EH (cell line): ENCODE measurements at regions not wholly inside any gene's neighbourhood (a gene's known extent, or its start where the extent isn't known, plus 50 kb on each side); places are given as distances from the start of the nearest gene placed in this dataset.
A peak's percentile ranks its signal among the peaks of the same experiment; 100 is the strongest.
"Not testable (repeated sequence)": the region's sequence is repeated elsewhere in the genome, so short reads cannot be mapped to it uniquely, and the experiment has no call there.

Experiments
- DNase-seq: peaks from one replicate; pipeline ENCODE4 v3.0.0-alpha.2; 2015; ENCODE audit warnings: low read depth

DNA sequence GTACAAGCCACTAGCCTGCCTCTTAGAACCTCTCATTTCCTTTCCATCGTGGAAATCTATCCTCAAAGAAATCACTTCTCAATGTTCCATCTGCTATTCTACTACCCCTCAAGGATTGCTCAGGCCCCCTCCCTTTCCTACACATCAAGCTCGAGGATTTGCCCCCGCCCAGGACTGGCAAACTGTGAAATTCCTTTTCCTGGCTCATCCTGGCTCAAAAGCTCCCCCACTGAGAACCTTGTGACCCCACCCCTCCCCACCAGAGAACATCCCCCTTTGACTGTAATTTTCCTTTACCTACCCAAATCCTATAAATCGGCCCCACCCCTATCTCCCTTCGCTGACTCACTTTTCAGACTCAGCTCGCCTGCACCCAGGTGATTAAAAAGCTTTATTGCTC lies 1103.3 kb upstream of the FAM98A start:
- not testable (repeated sequence) for DNase-seq

DNA sequence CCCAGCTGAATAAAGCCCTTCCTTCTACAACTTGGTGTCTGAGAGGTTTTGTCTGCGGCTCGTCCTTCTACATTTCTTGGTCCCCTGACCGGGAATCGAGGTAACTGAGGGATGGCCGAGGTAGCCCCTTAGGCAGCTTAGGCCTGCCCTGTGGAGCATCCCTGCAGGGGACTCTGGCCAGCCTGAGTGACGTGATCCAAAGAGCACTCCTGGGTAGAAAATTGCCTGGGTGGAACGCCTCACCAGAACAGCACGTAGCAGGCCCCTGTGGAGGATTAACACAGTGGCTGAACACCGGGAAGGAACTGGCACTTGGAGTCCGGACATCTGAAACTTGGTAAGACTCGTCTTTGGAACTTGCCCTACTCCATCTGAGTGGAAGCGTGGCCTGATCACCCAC lies 1078.5 kb upstream of the FAM98A start:
- not testable (repeated sequence) for DNase-seq

DNA sequence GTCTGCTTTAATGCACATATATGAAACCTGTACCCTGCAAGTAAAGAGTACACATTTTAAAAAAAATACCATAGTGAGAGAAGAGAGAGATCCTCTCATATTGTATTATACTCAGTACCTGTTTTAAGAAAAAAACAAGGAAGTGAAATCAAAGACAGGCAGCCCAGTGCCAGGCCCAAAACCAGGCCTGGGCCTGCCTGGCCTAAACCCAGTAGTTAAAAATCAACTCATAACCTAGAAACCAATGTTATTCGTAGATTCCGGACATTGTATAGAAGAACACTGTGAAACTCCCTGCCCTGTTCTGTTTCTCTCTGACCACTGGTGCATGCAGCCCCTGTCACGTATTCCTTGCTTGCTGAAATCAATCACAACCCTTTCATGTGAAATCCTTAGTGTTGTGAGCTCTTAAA lies 1078.0 kb upstream of the FAM98A start:
- DNase-seq: not testable (repeated sequence)

DNA sequence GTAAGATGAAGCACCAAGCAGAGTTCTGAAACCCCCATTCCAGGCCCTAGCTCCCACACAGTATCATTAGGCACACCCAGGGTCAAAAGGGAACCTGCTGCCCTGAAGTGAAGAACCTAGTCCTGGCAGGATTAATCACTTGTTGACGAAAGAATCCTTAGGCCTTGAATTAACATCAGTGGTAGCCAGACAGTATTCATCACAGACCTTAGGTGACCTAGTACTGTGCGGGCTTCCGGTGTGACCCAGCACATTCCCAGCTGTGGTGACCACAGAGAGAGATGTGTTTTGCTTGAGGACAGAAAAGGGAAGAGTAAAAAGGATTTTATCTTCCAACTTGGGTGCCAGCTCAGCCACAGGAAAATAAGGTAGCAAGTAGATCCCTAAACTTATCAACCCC lies 1071.4 kb upstream of the FAM98A start:
- no peak for DNase-seq

DNA sequence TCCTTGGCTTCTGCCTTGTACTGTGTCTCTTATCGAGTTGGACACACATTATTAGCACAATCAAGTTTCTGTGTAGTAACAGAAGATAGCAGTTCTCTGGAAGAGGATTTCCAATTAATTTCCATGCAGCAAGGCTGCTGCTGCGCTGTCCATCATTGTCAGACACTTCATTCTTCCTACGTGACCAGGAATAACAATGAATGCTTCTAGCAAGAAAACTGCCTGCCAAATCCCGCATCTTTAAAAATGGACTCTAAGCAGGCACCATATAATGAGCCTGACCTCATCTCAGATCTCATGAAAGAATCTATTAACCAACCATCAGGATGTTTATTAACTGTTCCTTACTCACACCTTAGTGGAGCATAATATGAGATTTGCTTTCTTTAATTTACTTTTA lies 1067.7 kb upstream of the FAM98A start:
- DNase-seq: no peak

DNA sequence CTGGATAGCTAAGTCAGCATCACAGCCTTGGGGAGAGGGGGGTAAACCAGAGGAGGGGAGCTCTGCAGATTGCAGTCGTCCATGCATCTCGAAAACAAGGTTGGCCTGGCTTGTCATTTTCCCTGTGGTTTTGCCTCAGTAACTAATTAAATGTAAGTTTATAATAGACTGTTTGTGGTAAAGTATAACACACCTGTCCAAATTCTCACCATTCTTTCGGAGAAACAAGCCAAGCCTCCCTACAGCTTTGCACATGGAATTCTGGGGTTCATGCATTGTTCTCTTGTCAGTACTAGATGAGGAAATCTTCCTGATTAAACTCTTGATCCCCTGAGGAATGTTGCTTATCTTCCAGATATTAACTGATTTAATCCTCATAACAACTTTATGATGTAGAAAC lies 1065.2 kb upstream of the FAM98A start:
- no peak for DNase-seq

DNA sequence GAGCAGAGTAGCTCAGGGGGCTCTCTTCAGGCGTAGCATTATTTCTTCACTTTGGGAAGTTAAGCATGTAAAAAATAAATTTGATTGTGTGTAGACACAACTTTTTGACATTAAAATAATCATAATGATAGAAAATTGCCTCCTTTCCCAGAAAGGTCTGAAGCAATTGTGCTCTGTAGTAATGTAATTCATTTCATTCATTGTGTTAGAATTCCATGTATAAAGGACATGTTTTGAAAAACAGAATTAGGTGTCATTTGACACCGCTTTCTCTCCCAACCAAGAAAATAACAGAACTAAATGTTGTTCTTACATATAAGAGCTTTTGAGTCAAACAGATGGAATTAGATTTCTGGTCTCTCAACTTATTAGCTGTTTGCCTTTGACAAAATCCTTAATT lies 1064.2 kb upstream of the FAM98A start:
- DNase-seq: no peak

DNA sequence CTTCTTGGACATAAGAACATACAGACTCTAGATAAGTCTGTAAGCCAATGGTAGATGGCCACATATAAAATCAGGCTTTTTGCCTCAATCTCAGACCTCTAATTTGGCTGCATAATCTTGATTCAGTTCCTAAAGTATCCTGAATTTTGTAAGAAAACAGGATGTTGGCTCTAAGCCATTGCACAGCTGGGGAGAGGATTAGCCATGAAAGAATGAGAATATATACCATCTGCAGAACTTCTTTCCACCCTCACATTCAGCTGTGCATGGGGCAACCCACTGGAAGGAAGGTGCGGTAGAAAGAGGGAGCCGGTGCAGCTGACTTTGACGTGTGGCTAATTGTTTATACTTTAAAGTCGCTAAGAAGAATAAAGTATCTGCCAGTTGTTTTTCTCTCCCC lies 1061.6 kb upstream of the FAM98A start:
- DNase-seq: no peak

DNA sequence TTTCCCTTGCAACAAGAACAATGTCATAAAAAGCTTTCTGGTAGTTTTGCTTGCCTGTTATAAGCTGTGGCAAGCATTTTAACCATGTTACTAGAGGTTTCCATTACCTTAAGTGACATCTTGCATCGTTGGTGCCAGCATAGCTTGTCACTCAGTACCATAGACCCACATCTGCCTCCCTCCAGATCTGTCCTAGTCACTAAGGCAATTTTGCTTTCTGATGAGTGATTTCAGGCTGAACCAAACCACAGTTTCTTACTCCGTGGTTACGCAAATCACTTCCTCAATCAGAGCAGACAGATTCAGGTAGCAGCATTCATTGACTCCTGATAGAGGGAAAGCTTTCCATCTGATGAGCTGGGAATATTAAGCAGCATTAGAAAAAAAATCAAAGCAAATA lies 1057.5 kb upstream of the FAM98A start:
- no peak for DNase-seq

DNA sequence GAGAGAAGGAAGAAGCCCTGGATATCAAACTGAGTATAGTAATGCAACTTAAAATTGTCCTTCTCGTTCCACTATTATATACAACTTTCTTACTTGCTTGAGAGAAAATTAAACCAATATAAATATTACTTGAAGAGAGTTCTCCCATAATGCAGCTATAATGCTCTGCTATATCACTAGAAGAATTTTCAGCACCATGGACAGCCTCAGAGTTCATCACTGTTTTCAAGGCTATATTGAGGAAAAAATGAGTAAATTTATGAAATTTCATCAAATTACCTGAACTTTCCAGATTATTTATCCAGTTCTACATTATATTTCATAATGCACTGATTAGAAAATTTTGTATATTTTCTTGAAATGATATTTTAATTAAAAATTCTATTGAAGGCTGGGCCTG lies 1053.5 kb upstream of the FAM98A start:
- DNase-seq: peak; percentile 7

DNA sequence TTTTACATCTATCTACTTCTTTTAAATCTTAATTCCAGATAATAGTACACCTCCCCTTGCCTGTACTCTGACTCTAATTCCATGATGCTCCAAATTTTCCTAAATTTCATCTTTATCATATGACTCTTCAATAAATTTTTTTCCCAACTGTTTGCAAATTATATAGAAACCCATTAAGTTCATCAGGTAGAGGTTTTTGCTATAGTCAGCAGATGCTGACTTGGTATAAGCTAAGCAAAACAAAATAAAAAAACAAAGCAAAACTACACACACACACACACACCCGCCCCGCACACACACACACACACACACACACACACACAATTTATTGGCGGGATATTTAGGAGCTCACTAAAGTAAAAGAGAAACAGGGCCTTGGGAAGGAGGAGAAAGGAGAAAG lies 1047.8 kb upstream of the FAM98A start:
- DNase-seq: no peak

DNA sequence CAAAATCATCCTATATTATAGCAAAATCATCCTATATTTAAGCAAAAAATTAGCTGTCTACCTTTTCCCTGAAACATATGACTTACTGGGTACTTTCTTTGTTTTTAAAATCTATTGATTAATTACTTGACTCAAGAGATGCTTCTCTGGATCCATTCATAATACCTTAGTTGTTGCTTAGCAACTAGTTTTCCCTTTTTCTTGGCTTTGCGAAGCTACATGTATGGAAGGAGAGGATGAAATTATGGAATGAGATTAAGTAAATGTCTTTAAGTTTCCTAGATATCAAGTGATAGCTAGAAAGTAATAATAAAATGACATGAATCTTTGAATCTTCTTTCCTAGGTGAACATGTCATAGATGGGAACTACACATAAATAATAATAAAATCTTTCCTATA lies 1033.2 kb upstream of the FAM98A start:
- no peak for DNase-seq

DNA sequence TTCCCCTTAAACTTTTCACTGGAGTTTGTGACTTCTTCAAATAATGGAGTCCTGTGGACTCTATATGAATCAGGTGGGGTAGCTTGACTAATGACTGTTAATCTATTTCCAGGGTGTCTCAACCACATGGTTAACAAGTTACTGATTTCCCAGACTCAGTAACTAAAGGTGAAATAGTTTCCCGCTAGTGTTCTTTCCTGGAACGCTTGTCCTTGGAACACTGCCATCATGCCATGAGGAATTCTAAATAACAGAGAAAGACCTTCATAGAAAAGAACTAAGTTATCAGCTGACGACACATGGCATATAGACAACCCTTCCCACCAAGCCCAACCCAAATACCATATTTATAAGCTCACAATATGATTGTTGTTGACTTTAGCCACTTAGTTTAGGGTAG lies 1027.9 kb upstream of the FAM98A start:
- no peak for DNase-seq

DNA sequence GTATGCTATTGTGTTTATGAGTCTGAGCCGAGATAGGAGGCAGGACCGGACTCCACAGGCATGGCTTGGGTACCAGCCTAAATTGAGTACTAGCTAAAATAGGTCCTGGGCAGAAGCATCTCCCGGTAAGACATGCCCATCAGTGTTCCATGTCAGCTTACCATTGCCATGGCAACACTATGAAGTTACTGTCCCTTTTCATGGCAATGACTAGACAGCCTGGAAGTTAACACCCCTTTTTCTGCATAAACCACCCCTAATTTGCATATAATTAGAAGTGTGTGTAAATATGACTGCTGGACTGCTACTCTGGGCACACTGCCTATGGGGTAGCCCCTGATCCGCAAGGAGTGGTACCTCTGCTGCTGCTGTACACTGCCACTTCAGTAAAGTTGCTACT lies 1005.1 kb upstream of the FAM98A start:
- no peak for DNase-seq

DNA sequence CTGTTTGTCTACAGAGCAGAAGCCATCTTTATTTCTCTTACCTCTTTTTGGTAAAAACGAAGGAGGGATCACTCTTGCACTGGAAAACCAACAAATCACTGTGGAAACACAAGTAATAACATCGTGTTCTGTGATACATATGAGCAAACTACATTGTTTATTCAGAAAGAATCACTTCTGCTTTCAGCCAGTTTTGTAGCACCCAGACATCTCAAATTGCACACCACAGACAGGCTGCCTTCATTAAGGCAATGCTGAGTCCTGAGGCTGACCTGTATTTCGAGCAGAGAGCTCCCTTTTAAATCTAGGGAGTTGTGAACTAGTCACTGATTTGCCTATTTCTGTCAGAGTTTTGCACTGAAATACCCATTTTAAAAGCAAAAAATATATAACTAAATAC lies 1003.2 kb upstream of the FAM98A start:
- DNase-seq: no peak

DNA sequence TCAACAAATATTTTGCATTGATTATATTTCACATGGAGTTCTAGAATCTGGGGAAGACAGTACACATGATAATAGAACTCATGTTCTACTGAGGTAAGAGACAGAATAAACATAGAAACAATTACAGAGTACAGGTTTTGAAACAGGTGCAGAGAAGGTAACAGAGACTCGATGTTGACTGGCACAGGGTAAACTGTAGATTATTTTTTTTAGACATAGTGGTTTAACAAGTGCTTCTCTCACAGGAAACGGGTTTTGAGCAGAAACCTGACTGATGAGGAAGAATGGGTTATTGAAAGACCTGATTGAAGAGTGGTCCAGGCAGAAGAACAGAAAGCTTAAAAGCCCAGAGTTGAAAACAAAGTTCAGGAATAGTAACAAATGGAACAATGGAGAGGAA lies 1002.5 kb upstream of the FAM98A start:
- DNase-seq: no peak

DNA sequence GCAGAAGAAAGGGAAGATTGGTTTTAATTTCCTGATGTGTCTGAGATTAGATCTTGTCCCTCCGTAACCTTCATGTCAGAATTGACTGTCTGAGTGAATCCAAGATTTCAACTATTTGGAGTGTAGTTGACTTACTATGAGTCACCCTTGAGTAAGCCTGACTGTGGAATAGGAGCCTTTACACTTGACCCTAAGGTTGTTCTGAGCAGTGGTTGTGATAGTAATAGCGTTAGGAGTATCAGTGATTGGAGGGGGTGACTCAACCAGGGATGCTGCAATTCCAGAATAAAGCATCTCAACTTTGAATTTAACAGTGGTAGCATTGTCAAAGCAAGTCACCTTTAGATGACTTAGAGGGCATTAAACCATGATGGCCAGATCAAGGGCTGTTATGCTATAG lies 979.5 kb upstream of the FAM98A start:
- DNase-seq: no peak

DNA sequence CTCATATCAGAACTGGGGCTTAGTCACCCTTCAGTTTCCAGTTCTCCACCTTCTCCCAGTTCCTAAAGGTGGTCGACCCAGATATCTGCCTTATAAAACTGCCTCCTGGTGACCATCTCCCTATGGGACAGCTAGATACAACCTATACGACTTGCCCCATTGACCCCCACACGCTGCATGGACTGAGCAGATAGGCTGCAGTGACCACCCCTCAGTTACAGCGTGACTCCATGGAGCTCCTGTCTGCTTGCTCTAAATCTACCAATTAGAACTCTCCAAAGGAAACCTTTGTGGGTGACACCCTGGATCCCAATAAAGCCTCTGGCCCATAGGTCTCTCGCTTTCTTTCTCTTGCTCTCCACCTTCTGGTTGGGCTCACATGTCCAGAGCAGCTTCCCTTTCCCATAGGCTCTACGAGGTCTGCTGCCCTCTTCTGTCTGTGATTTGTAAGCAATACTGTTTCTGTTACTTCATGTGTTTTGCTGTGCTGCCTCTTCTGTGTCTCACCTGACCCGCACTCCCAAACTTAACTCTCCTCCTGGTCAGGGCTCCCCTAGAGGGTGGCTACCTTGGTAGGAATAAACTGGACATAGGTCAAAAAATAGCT lies 971.3 kb upstream of the FAM98A start:
- DNase-seq: no peak

DNA sequence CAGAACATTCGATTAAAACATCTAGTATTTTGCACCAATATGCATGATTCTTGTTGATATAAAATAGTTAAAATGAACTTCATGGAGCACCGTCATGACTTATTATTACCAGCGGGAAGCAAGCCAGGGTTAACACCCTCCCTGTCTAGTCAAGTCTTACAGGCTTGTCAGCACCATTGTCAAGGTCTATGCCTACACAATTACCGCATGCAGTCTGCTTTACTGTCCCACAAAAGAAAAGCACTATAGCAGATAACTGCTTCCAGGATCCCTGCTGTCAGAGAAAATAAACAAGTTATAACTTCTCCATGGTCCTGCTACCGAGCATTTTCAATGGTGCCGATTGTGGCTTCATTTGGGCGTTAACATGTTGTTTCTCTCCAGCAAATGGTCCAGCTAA lies 968.0 kb upstream of the FAM98A start:
- DNase-seq: no peak

DNA sequence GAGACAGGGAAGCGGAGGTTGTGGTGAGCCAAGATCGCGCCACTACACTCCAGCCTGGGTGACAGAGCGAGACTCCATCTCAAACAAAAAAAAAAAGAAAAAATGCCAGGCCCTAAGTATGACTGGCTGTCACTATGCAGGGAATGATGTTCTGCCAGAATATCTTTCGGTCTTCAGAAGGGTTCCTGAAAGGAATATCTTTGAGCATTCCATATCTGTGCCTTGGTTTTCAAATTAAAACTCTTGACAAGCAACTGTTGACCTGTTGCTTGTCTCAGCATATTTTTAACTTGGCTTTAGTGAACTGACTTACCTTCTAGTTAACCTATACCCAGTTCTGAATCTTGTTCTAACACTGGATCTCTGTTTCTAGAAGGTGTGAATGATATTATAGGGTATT lies 953.2 kb upstream of the FAM98A start:
- no peak for DNase-seq

DNA sequence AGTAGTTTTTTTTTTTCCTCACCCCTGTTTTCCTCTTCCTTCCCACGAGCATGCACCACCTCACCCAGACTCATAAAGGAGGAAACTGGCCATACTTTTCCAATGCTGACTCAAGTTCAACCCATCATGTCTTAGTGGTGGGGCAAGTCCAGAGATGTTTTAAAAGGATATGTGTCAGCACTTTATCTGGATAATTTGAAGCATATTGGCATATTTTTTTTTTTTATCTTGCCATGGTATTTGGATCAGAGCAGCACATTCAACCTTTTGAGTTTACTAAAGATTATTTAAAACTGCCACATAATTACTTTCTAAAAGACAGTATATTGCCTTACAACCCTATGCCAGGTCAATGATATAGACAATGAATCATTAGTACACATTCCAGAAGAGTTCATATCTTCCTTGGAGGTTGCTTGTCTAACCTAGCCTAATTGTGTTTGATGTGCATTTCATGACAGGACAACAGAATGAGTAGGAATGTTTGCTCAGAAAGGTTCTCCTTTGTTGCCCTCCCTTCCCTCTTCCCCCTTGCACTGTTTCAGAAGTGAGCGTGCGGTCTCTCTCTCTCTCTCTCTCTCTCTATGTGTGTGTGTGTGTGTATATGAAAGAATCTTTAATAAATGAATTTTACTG lies 950.7 kb upstream of the FAM98A start:
- DNase-seq: no peak

DNA sequence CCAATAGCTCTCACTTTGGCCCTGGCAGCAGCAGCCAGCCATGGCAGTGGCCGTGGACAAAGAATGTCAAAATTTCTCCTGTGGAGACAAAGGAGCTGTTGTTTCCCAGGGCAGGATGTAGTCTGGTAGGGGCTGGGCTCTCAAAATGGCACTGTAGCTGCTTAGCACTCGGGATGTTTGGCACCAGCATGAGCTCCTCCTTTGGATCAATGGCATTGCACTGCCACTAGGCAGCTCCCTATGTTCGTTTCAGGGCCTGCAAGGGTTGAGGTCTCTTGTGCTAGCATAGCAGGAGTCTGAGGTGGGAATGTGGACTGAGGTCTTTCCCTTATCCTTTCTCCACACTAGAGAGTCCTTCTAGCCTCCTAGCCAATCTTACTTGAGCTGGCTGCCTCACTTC lies 948.8 kb upstream of the FAM98A start:
- no peak for DNase-seq

DNA sequence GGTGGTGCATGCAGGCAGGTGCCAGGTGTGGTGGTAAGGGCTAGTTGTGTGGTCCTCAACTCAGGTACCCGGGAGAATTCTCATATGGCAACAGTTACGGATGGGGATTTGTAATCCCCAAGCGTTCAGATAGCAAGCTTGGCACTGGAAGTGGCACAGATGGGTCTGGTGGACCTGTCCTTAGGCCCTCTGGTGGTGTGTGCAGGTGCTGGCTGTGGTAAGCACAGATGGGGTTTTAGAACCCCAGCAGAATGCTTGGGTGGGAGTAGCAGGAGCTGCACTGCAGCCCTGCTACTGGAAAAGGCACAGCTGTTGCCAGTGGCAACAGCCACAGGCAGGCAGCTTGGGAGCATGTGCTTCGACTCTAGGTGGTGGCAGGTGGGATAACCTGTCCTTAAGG lies 948.2 kb upstream of the FAM98A start:
- DNase-seq: no peak

DNA sequence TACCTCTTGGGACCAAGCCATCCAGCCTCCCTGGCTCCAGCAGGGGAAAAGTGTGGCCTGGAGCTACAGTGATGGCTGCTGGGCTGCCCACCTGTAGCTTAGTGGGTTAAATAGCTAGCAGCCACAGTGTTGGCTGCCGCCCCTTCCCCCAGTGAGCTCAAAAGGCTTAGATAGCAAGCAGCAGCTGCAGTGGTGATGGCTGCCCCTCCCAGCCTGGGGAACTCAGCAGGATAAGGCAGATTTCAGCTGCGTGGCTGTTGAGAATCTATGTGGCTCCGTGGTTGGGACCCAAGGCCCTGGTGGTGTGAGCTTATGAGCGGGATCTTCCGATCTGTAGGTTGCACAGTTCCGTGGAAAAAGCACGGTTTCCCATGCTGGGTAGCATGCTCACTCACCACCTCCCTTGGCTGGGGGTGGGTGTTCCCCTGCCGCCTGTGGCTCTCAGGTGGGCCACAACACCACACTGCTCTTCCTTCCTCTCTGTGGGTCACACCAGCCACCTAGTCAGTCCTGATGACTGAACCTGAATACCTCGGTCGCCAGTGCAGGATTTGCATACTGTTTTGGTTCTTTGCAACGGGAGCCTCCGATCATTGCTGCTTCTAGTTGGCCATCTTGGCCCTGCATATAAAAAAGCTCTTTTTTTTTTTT lies 946.5 kb upstream of the FAM98A start:
- DNase-seq: no peak
